ENCODE measurements at regions not wholly inside any gene's neighbourhood (a gene's known extent, or its start where the extent isn't known, plus 50 kb on each side); places are given as distances from the start of the nearest gene placed in this dataset.

DNA sequence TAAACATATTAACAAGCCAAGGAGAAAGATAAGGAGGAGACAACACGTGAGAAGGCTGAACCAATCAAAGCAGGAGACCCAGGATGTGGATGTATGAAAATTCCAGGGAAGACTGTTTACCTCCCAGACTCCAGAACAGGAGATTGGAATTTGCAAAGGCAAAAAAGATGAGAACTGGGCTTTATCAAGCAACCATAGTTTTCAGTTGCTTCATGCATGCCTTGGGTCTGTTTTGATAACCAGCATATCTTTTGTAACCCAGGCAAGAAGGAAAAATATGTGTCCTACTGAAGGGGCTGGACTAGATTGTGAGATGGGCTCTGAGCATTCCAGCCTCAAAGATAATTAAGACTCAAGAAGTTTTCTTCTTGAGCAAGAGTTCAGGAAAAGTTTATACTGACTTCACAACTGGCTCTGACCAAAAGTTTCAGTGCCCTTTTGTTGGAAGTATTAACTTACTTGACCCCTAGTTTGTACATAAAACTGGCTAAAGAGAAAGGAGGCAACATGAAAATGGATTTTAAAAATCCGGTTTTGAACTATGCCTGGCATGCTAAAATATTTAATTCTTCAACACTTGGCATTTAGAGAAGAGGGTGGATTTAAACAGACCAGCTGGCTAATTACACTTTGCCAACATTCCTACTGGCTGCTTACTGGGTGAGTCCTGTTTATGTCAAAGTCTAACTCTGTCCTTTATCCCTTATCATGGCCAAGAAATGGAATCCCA, 79.3 kb upstream of the CD28 start:
- TF ChIP-seq CTCF (IDR thresholded peaks at IDR 0.05): no peak
- TF ChIP-seq POLR2A (IDR thresholded peaks at IDR 0.05): no peak

All from lower leg skin (tissue), 3 donors.